Caki2 (cell line): ENCODE measurements at regions not wholly inside any gene's neighbourhood (a gene's known extent, or its start where the extent isn't known, plus 50 kb on each side); places are given as distances from the start of the nearest gene placed in this dataset.
"Not testable (repeated sequence)": the region's sequence is repeated elsewhere in the genome, so short reads cannot be mapped to it uniquely, and the experiment has no call there.

ENCODE experiments used
- DNase-seq: peaks from one replicate; pipeline ENCODE4 v3.0.0-alpha.2; 2015; ENCODE audit warnings: low read depth
- in situ Hi-C: cut with HindIII; loops from 2 replicates; pipeline ENCODE4 v1.10.0; 2016; ENCODE audit warnings: low sequenced_read_pairs, low pct_unique_long_range_greater_than_20kb, mixed read lengths

DNA sequence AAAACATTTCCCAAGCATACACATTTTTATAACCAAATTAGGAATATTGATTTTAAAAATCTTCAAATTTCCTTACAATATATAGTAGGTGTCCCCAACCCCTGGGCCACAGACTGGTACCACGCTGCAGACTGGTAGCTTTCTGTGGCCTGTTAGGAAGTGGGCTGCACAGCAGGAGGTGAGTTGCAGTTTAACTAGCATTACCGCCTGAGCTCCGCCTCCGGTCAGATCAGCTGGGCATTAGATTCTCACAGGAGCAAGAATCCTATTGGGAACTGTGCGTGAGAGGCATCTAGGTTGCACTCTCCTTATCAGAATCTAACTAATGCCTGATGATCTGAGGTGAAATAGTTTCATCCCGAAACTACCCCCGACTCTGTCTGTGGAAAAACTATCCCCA, 62.1 kb downstream of the ZWINT start:
- in situ Hi-C loops, result no loop called here
- DNase-seq, result no peak

DNA sequence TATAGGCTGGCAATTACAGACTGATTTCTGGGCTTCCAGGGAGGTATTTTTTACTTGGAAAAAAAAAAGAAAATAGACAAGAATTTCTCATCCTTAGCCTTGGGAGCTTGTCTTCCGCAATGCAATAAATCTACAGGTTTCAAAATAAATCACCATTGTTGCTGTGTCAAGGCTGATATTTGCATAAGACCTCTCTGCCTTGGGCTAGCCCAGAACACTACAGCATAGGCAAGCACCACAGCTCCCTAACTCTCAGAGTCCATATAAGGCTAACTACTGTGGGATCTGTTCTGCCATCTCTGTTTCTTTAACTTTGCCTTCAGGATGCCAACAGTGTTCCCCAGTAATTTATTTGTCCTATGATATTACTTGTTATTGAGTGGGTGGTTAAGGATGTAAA, 64.4 kb downstream of the ZWINT start:
- in situ Hi-C loops, result no loop called here
- DNase-seq, result no peak

DNA sequence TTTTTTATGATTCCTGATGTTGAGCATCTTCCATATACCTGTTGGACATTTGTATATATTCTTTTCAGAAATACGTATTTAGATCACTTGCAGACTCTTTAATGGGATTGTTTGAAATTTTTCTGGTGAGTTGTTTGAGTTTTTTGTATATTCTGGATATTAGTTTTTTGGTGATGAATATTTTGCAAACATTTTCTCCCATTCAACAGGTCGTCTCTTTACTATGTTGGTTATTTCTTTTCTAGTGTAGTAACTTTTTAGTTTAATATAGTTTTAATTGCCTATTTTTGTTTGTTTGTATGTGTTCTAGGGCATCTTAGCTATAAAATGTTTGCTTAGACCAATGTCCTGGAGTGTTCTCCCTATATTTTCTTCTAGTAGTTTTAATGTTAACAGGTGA, 72.7 kb downstream of the ZWINT start:
- in situ Hi-C loops, result no loop called here
- no peak for DNase-seq

DNA sequence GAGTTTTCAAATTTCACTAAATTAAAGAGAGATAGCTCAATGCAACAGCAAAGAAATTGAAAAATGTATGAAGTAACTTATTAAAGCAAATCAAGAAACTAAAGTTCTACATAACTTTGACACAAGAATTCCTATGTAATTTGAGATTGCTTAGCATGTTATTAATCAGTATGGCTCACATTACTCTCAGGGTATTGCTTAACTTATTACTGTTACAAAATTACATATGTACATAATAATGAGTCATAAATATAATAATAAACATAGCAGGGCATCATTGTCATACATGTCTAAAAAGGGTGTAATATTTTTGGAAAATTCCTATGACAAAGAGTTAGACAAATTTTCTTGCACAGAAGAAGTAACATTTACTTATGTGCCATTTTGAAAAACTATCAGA, 75.0 kb downstream of the ZWINT start:
- DNase-seq, result no peak

DNA sequence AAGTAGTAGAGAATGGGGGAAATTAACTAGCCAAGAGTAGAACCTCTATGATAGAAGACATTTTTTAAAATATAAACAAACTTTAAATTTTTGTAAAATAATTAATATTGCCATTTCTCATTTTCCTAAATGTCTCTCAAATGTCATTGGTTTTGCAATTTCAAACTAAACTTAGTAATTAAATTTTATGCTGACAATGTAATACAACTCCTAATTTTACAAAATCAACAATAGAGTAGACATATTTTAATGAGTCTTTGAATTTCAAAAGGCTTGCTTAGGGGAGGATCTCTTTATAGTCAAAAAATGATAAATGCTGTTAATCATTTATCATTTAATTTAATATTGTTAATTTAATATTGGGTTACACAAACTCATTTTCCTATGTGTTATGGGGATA, 81.8 kb downstream of the ZWINT start:
- DNase-seq, result no peak
- in situ Hi-C loops, result no loop called here

More for the DNA sequence above, 75.0 kb downstream of the ZWINT start:
- in situ Hi-C loops, result no loop called here

DNA sequence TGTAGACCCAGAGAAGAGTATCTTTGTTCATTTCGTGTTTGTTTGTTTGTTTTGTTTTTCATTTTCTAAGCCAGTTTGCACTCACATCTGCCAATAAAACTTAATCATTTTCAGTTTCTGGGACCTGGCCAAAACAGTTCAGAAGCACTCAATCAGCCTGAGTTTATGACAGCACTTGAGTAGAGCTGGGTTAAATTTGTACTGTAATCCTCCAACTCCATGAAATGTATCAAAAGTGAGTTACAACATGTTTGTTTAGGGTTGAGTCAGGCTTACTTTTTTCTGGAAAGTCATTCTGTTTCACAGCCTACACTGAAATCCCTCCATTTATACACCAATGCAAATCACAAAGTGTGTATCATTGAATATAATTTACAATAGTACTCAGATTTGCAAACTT, 91.9 kb downstream of the ZWINT start:
- no peak for DNase-seq
- in situ Hi-C loops, result no loop called here

DNA sequence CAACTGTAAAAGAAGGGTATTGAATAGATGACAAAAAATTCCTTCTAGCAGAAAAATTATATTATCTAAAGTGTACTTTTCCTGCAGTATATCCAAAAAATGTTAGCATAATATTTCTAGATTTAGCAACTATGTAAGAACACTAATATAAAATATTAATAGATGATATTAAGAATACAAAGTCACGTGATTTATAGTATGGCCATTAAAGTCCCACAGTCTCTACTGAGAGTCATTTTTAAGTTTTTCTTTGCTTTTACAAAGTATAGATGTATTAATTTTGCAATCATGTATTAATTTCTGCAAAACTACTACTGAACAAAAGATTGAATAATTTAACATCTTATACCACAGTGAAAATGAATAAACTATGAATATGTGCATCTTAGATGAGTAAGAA, 94.9 kb downstream of the ZWINT start:
- in situ Hi-C loops, result no loop called here
- DNase-seq, result no peak

DNA sequence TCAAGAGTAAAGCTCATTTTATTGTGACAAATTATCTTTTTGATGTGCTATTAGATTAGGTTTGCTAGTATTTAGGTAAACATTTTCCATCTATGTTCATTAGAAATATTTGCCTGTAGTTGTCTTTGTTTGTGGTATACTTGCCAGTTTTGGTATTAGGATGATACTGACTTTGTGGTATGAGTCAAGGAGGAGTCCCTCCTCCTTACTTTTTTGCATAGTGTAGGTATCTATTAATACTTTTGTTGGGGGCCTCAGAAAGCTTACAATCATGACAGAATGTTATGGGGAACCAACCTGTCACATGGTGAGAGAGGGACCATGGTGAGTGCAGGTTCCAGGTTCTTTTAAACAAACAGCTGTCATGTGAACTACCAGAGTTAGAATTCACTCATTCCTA, 102.1 kb downstream of the ZWINT start:
- DNase-seq, result no peak
- in situ Hi-C loops, result no loop called here

DNA sequence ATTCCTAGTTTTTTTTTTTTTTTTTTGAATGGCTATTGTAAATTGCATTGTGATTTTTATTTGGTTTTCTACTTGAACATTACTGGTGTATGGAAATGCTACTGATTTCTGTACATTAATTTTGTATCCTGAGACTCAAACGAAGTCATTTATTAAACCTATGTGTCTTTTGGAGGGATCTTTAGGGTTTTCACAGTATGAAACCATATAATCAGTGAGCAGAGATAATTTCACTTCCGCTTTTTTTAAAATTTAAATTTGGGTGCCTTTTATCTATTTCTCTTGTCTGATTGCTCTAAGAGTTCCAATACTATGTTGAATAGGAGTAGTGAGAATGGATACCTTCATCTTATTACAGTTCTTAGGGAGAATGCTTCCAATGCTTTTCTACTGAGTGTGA, 102.7 kb downstream of the ZWINT start:
- in situ Hi-C loops, result no loop called here

DNA sequence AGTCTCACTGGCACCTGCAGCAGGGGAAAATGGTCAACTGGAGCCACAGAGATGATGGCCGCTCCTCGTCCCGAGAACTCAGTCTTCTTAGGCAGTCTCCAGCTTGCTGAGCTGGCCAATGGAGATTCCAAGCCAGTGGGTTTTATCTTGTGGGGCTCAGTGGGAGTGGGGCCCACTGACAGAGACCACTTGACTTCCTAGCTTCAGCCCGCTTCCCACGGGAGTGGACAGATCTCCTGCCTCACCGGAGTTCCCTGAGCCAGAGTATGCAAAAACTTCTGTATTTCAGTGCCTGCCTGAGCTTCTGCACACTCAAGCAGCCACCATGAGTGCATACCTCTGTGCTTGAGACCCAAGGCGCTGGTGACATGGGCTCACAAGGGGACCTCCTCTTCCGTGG, 105.8 kb downstream of the ZWINT start:
- in situ Hi-C loops, result no loop called here

More for the DNA sequence above, 102.7 kb downstream of the ZWINT start:
- DNase-seq, result no peak

DNA sequence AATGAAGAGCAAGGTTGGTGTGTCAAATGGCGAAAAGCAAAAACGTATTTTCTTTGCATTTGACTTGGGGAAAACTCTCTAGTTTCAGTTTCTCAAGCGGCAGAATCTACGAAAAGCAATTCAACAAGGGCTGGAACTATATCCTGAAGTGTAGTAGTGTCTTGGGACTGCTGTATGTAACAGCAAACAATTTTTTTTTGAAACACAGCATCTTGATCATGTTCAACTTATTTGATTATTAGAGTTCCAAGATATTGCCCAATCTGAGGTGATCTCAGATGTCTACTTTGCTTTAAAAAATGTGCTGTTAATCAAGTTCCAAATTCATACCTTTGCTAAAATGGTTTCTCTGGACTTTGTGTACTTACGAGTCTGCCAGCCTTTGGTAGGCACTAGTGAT, 120.6 kb downstream of the ZWINT start:
- DNase-seq, result no peak
- in situ Hi-C loops, result no loop called here

More for the DNA sequence above, 105.8 kb downstream of the ZWINT start:
- no peak for DNase-seq

DNA sequence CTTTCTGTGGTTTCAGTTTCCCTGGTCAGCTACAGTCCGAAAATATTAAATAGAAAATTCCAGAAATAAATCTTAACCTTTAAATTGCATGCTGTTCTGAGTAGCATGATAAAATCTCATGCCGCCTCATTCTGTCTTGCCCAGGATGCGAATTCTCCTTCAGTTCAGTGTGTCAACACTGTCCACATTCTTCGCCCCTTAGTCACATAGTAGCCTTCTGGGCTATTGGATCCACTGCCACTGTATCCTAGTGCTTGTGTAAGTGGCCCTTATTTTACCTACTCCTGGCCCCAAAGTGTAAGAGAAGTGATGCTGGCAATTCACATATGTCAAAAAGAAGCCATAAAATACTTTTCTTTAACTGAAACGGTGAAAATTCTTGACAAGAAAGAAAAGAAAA, 129.6 kb downstream of the ZWINT start:
- no peak for DNase-seq
- in situ Hi-C loops, result no loop called here

DNA sequence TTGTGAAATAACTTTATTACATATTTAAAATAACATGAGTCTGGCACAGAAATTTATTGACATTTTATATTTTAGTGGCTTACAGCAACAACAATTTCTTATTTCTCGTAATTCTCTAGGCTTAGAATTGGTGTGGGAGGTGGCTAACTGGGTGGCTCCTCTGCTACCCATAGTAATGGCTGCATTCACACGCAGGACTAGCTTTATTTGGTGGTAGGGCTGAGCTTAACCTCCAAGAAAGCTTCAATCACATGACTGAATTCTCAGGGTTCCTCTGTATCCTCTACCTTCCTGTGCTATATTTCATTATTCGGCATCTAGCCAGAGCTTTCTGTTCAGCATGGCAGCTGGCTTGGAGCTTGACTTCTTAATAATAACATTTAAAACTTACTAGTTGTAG, 138.8 kb downstream of the ZWINT start:
- DNase-seq, result no peak
- in situ Hi-C loops, result no loop called here

DNA sequence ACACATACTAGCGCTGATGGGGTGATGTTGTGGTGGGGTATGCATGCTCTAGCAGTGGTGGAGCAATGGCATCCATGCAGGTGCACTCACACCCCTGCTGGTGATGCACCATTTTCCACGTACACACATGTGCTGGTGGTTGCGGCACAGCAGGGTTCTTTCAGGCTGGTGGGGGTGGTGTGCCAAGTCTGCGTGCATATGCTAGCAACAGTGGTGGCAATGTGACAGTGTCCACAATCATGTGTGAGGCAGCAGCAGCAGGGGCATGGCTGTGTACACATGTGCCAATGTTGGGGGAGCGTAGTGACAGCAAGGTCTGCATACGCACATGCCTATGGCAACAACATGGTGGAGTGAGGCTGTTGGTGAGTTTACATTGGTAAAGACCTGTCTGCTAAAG, 148.1 kb downstream of the ZWINT start:
- in situ Hi-C loops, result no loop called here
- no peak for DNase-seq

DNA sequence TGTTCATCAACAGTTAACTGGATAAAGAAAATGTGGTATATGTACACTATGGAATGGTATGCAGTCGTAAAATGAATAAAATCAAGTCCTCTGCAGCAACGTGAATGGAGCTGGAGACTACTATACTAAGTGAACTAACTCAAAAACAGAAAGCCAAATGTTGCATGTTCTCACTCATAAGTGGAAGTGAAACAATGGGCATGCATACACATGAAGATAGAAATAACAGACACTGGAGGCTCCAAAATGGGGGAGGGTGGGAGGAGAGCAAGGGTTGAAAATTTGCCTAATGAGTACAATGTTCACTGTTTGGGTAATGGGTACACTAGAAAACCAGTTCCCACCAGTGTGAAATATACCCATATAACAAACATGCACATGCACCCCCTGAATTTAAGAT, 179.5 kb downstream of the ZWINT start:
- no peak for DNase-seq
- in situ Hi-C loops, result no loop called here

DNA sequence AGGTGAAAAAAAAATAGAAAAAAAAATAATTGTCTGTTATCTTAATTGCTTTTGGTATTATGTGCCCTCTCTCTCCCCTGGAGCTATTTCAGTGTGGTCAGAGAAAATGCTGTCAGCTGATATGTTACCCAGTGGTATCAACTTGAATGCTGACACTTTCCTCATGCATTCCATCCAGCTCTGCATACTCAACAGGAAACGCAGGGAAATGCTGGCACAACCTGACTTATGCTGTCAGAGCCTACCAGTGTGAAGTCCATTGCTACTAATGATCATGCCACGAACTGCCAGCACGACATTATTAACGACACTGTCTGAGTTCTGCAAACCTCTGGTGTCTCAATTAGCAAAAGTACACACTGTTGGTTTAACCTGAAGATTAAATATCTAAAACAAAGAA, 182.8 kb downstream of the ZWINT start:
- no peak for DNase-seq
- in situ Hi-C loops, result no loop called here

DNA sequence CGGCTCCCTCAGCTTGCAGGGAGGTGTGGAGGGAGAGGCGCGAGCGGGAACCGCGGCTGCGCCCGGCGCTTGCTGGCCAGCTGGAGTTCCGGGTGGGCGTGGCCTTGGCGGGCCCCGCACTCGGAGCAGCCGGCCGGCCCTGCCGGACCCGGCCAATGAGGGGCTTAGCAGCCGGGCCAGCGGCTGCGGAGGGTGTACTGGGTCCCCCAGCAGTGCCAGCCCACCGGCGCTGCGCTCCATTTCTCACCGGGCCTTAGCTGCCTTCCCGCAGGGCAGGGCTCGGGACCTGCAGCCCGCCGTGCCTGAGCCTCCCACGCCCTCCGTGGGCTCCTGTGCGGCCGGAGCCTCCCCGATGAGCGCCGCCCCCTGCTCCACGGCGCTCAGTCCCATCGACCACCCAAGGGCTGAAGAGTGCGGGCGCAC, 206.0 kb downstream of the ZWINT start:
- in situ Hi-C loops, DNase-seq: not testable (repeated sequence)

DNA sequence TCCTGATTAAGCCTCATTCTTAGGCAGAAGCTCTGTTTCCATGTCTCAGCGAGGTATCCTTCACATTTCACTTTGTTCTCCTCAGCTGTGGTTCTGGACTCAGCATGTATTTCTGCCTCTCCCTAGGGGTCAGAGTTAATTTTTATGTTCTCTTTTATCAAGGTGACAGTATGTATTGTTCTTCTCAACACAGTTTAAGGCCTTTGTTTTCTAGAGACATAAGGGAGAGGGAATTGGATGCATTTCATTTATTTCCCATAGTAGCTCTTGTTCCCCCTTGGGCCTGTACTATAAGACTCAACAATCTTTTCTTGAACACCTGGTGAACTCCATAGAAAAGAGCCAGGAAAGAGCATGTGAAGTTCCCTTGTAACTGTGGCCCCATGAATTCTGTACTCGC, 214.3 kb downstream of the ZWINT start:
- in situ Hi-C loops, result no loop called here
- no peak for DNase-seq

DNA sequence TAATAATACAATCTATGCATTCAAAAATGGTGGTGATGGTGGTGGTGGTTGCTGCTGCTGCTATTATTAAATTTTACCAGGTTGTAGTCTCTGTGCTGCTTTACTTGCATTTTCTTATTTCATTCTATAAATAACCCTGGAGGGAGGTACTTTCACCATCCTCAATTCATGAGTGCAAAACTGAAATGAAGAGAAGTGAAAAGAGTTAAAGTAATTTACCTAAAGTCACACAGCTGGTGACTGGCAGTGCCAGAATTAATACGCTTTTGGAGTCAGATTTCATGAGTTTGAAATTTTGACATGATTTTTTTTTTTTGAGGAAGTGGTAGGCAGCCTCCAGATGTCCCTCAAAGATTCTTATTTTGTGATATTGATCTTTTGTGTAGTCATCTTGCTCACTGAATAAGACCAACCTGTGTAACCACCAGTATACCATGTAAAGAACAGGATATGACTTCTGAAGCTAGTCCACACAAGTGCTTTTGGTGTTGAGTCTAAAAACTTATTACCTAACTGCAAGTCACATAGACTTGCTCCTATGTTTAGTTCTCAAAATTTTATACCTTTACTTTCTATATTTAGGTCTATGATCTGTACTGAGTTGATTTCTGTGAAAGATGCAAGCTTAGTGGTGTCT, 218.8 kb downstream of the ZWINT start:
- in situ Hi-C loops, result no loop called here
- no peak for DNase-seq

DNA sequence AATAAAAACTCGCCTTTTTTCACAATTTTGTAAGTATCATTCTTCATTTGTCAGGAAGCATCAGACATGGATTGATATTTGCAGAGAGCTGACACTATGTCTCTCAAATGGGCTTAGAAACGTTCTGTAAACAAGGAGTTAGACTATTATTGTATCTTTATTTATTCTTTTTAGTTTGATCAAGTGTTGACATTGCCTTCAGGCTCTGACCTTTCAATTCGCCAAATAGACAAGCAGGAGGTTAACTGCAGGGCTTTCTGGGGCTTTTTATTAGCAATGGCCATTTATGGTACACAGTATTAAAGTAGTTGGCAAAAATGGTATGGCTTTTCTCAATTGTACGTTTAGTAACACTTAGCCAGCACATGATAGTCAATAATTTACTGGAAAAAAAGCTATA, 221.7 kb downstream of the ZWINT start:
- no peak for DNase-seq
- in situ Hi-C loops, result no loop called here

DNA sequence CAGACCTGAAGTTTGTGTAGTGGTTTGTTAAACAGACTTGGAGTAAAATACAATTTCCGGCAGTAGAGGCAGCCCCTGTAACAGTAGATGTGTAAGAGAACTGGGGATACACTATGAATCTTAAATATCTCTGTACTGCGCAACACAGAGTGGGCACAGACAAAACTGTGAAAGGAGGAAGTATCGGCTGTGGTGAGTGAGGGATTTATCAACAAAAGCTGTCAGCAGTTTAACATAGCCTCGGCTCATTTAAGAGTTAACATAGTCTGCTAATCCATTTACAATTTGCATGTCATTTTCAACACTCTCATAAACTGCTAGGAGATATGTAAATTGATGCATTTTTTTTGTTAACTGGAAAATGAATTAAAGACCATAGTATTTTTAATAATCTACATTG, 225.2 kb downstream of the ZWINT start:
- DNase-seq, result no peak
- in situ Hi-C loops, result no loop called here
